Caco-2 (cell line): ENCODE measurements at regions not wholly inside any gene's neighbourhood (a gene's known extent, or its start where the extent isn't known, plus 50 kb on each side); places are given as distances from the start of the nearest gene placed in this dataset.

Experiments used
- BruUV-seq: library from RNA; stranded (reverse); fragments of 400-500 nt; replicated peaks from 2 replicates; lab custom pipeline; 2021; lab: Mats Ljungman, UMichigan
- CTCF ChIA-PET: fragments of 300-600 bp; sonication (Branson Sonifier 250); formaldehyde crosslinking; loops from one replicate; lab custom pipeline; 2022; ENCODE audit warnings: antibody characterized with exemption; lab: Charles Lee
- POLR2A ChIA-PET: fragments of 300-600 bp; sonication (Branson Sonifier 250); formaldehyde crosslinking; loops from one replicate; lab custom pipeline; 2022; ENCODE audit warnings: antibody characterized with exemption; lab: Charles Lee
- DNase-seq, 2 experiments: peaks; one replicate each; pipeline versions ENCODE4 v3.0.0 to v3.0.0-alpha.2; 2020 to 2022
- H3K27me3 ChIP-seq: replicated peaks from 2 replicates; pipeline ENCODE4 v1.6.0; 2011; ENCODE audit warnings: low read length; ENCODE audit not compliant: control insufficient read depth, insufficient read depth
- H3K36me3 ChIP-seq: 2 replicates; pipeline ENCODE4 v1.5.1; 2011; ENCODE audit warnings: low read length; ENCODE audit not compliant: control insufficient read depth, insufficient read depth
- H3K4me1 ChIP-seq: fragments of 250-450 bp; sonication (Bioruptor Pico); 2 replicates; pipeline ENCODE4 v1.5.1; 2020; ENCODE audit warnings: mild to moderate bottlenecking
- H3K4me3 ChIP-seq: 2 replicates; pipeline ENCODE4 v1.5.1; 2011; ENCODE audit warnings: low read depth, mild to moderate bottlenecking, control low read depth, low read length
- H3K9me3 ChIP-seq: fragments of 250-450 bp; sonication (Bioruptor Pico); 2 replicates; pipeline ENCODE4 v1.5.1; 2020; ENCODE audit warnings: mild to moderate bottlenecking, moderate library complexity
- H3K27ac Mint-ChIP-seq: one replicate; pipeline ENCODE4 v1.8.0; 2022; ENCODE audit warnings: mixed read lengths; ENCODE audit not compliant: unreplicated experiment
- H3K27me3 Mint-ChIP-seq: one replicate; pipeline ENCODE4 v1.8.0; 2022; ENCODE audit warnings: mixed read lengths; ENCODE audit not compliant: insufficient read depth, unreplicated experiment
- H3K36me3 Mint-ChIP-seq: one replicate; pipeline ENCODE4 v1.8.0; 2022; ENCODE audit warnings: mild to moderate bottlenecking, mixed read lengths; ENCODE audit not compliant: insufficient read depth, unreplicated experiment
- H3K4me1 Mint-ChIP-seq: one replicate; pipeline ENCODE4 v1.8.0; 2022; ENCODE audit warnings: low read depth, mixed read lengths; ENCODE audit not compliant: unreplicated experiment
- H3K4me3 Mint-ChIP-seq: one replicate; pipeline ENCODE4 v1.8.0; 2022; ENCODE audit warnings: mild to moderate bottlenecking, moderate library complexity, mixed read lengths; ENCODE audit not compliant: unreplicated experiment
- H3K9me3 Mint-ChIP-seq: one replicate; pipeline ENCODE4 v1.8.0; 2022; ENCODE audit warnings: mixed read lengths; ENCODE audit not compliant: unreplicated experiment
- intact Hi-C: fragments of 100-400 bp; cut with micrococcal nuclease; formaldehyde crosslinking; loops from one replicate; pipeline ENCODE4 v1.10.0; 2022; ENCODE audit not compliant: unreplicated experiment
- TF ChIP-seq, protein P1 (sequence below), 2 experiments: fragments of 200-600 bp in 1 of 2; IDR thresholded peaks; 1 replicate in 1 of 2; 2 replicates in 1 of 2; pipeline versions ENCODE4 v1.5.1 to v1.8.0; 2011 to 2022; ENCODE audit warnings: antibody characterized with exemption in 1 of 2, control low read depth in 1 of 2, inconsistent platforms in 1 of 2, low read depth in 1 of 2, low read length in 1 of 2, mild to moderate bottlenecking in 1 of 2, moderate library complexity in 1 of 2; ENCODE audit not compliant: insufficient read depth in 1 of 2, severe bottlenecking in 1 of 2, unreplicated experiment in 1 of 2

DNA sequence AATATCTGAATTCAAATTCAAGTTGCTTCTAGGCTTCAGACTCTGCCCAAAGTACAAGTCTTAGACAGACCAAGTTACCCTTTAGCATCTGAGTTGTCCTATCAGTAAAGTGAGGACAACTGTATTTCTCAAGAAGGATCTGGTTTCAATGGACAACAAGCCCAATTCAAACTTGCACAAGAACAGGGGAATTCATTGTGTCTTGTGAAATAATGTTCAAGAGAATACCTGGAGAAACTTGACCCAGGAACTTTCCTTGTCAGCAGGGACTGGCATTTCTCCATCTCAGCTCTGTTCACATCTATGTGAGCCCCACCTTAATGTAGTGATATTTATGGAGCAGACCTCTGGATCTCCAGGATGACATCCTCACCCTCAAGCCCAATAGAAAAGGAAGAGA, 894.9 kb upstream of the SLC10A2 start:
- H3K4me1 ChIP-seq: no peaks in the 10 kb centered on the region
- TF ChIP-seq, protein P1, sequence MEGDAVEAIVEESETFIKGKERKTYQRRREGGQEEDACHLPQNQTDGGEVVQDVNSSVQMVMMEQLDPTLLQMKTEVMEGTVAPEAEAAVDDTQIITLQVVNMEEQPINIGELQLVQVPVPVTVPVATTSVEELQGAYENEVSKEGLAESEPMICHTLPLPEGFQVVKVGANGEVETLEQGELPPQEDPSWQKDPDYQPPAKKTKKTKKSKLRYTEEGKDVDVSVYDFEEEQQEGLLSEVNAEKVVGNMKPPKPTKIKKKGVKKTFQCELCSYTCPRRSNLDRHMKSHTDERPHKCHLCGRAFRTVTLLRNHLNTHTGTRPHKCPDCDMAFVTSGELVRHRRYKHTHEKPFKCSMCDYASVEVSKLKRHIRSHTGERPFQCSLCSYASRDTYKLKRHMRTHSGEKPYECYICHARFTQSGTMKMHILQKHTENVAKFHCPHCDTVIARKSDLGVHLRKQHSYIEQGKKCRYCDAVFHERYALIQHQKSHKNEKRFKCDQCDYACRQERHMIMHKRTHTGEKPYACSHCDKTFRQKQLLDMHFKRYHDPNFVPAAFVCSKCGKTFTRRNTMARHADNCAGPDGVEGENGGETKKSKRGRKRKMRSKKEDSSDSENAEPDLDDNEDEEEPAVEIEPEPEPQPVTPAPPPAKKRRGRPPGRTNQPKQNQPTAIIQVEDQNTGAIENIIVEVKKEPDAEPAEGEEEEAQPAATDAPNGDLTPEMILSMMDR (IDR thresholded peaks at IDR 0.05; ENCODE audit: insufficient read depth in 1 of 2, low read depth in 1 of 2, low read length in 1 of 2, severe bottlenecking in 1 of 2, unreplicated experiment in 1 of 2): no peak
- H3K36me3 ChIP-seq: no peaks in the 10 kb centered on the region
- H3K36me3 Mint-ChIP-seq: no peaks in the 10 kb centered on the region
- intact Hi-C loops: no loop called here
- ChIA-PET POLR2A (no interaction called here), CTCF (no interaction called here)
- peaks cover 5% of the 10 kb centered on the region for H3K27me3 Mint-ChIP-seq
- H3K4me3 ChIP-seq: no peak overlapping the region
- no TSS peak for BruUV-seq
- DNase-seq: no peak
- no peak overlapping the region for H3K27ac Mint-ChIP-seq
- H3K4me3 Mint-ChIP-seq: no peak overlapping the region
- no peaks in the 10 kb centered on the region for H3K27me3 ChIP-seq
- H3K9me3 ChIP-seq: no peaks in the 10 kb centered on the region
- H3K4me1 Mint-ChIP-seq: no peaks in the 10 kb centered on the region
- no peaks in the 10 kb centered on the region for H3K9me3 Mint-ChIP-seq

DNA sequence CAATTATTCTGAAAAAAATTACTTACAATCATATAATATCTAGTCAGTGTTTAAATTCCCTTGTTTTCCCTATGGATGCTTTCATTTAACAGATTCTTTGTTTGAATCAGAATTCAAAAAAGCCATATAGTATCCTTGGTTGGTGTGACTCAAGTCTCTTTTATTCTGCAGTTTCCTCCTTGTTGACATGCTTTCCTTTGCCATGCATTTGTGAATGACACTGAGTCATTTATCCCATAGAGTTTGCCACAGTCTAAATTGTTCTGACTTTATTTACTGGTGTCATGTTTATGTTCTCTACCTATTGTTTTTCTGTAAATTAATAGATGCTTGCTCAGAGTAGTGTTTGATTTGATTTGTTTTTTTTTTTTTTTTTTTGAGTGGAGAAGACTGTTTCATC, 893.8 kb upstream of the SLC10A2 start:
- Mint-ChIP-seq H3K27ac (no peak overlapping the region), H3K9me3 (no peaks in the 10 kb centered on the region), H3K27me3 (peaks cover 2% of the 10 kb centered on the region), H3K4me3 (no peak overlapping the region), H3K4me1 (no peaks in the 10 kb centered on the region), H3K36me3 (no peaks in the 10 kb centered on the region)
- no peaks in the 10 kb centered on the region for H3K27me3 ChIP-seq
- no peaks in the 10 kb centered on the region for H3K4me1 ChIP-seq
- TF ChIP-seq, protein P1 (IDR thresholded peaks at IDR 0.05; ENCODE audit: insufficient read depth in 1 of 2, low read depth in 1 of 2, low read length in 1 of 2, severe bottlenecking in 1 of 2, unreplicated experiment in 1 of 2): no peak
- H3K4me3 ChIP-seq: no peak overlapping the region
- H3K9me3 ChIP-seq: no peaks in the 10 kb centered on the region
- intact Hi-C loops: no loop called here
- ChIA-PET POLR2A (no interaction called here), CTCF (no interaction called here)
- DNase-seq: no peak
- H3K36me3 ChIP-seq: no peaks in the 10 kb centered on the region
- no TSS peak for BruUV-seq

DNA sequence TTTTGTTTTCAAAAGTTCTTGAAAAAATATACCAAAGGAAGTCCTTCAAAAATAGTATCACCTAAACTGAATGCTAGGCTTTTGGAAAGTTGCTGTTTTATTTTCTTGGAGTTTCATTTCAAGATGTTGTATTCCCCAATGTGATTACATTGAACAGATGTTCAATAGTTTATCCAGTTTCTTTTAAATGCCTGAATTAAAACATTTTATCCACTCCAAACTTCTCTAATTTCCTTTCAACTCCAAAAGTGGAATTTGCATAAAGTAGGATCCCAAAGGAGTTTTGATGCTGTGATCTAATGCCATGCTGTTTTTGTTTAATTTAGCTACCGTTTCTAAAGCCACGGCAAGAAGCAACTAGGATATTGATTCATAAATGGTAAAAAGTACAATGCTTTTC, 892.5 kb upstream of the SLC10A2 start:
- BruUV-seq: no TSS peak
- H3K4me3 Mint-ChIP-seq: no peak overlapping the region
- Histone ChIP-seq H3K4me3 (no peak overlapping the region), H3K4me1 (no peaks in the 10 kb centered on the region), H3K9me3 (no peaks in the 10 kb centered on the region), H3K27me3 (no peaks in the 10 kb centered on the region), H3K36me3 (no peaks in the 10 kb centered on the region)
- no peak for DNase-seq
- no peaks in the 10 kb centered on the region for H3K4me1 Mint-ChIP-seq
- no peaks in the 10 kb centered on the region for H3K9me3 Mint-ChIP-seq
- H3K27me3 Mint-ChIP-seq: no peaks in the 10 kb centered on the region
- CTCF ChIA-PET: no interaction called here
- TF ChIP-seq, protein P1 (IDR thresholded peaks at IDR 0.05; ENCODE audit: insufficient read depth in 1 of 2, low read depth in 1 of 2, low read length in 1 of 2, severe bottlenecking in 1 of 2, unreplicated experiment in 1 of 2): no peak
- no peaks in the 10 kb centered on the region for H3K36me3 Mint-ChIP-seq
- intact Hi-C loops: no loop called here
- POLR2A ChIA-PET: no interaction called here
- H3K27ac Mint-ChIP-seq: no peak overlapping the region
